LNCaP clone FGC (cell line): ENCODE measurements at regions not wholly inside any gene's neighbourhood (a gene's known extent, or its start where the extent isn't known, plus 50 kb on each side); places are given as distances from the start of the nearest gene placed in this dataset.
A peak's percentile ranks its signal among the peaks of the same experiment; 100 is the strongest.
"Not testable (repeated sequence)": the region's sequence is repeated elsewhere in the genome, so short reads cannot be mapped to it uniquely, and the experiment has no call there.

Source experiments
- DNase-seq: peaks from one replicate; pipeline ENCODE4 v3.0.0-alpha.2; 2011; ENCODE audit warnings: low read depth
- H3K4me3 ChIP-seq: 2 replicates; pipeline ENCODE4 v1.5.1; 2011; ENCODE audit warnings: mild to moderate bottlenecking, low read depth, low read length, control low read depth
- CTCF ChIP-seq: IDR thresholded peaks from 2 replicates; pipeline ENCODE4 v1.5.1; 2012; ENCODE audit warnings: mild to moderate bottlenecking; ENCODE audit not compliant: control insufficient read depth, insufficient read depth; ENCODE audit errors: extremely low read depth

- no peak for TF ChIP-seq CTCF
- no peak overlapping the region for H3K4me3 ChIP-seq
These were observed 72.7 kb downstream of the IGLL5 start for GRCh38 chr22:22960307-22960706.

GRCh38 chr22:22961574-22961973 lies 74.0 kb downstream of the IGLL5 start:
- H3K4me3 ChIP-seq: no peak overlapping the region
- DNase-seq: no peak
- no peak for TF ChIP-seq CTCF

More at GRCh38 chr22:22960307-22960706, 72.7 kb downstream of the IGLL5 start:
- no peak for DNase-seq

GRCh38 chr22:22968366-22968765 lies 80.8 kb downstream of the IGLL5 start:
- no peak for TF ChIP-seq CTCF
- H3K4me3 ChIP-seq: no peak overlapping the region

GRCh38 chr22:22972605-22973004 lies 85.0 kb downstream of the IGLL5 start:
- not testable (repeated sequence) for DNase-seq, H3K4me3 ChIP-seq

More at GRCh38 chr22:22968366-22968765, 80.8 kb downstream of the IGLL5 start:
- DNase-seq: no peak

GRCh38 chr22:22973336-22973735 lies 85.7 kb downstream of the IGLL5 start:
- DNase-seq: no peak
- no peak for TF ChIP-seq CTCF

GRCh38 chr22:22974156-22974555 lies 86.5 kb downstream of the IGLL5 start:
- TF ChIP-seq CTCF: no peak
- no peak for DNase-seq
- H3K4me3 ChIP-seq: no peak overlapping the region

More at GRCh38 chr22:22973336-22973735, 85.7 kb downstream of the IGLL5 start:
- H3K4me3 ChIP-seq: no peak overlapping the region

GRCh38 chr22:22974795-22975580 lies 87.4 kb downstream of the IGLL5 start:
- peak; percentile 57 for DNase-seq

More at GRCh38 chr22:22974795-22975580, 87.4 kb downstream of the IGLL5 start:
- H3K4me3 ChIP-seq: no peak overlapping the region
- TF ChIP-seq CTCF: no peak
